ENCODE measurements at regions not wholly inside any gene's neighbourhood (a gene's known extent, or its start where the extent isn't known, plus 50 kb on each side); places are given as distances from the start of the nearest gene placed in this dataset.

DNA sequence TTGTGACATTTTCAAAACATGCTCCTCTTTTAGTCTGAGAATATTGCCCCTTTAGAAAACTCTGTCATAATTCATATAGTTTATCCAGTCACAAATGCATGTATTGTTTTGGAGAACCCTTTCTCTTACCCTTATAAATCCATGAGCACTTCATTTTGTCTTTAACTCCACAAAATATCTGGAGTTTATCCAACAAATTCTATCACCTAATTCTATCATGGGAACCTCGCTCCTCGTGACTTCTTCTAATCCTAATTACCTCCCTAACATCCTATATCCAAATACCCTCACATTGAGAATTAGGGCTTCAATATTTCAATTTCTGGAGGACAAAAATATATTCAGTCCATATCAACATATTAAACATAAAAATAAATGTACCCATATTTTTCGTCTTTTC lies 1565.9 kb downstream of the ARAP2 start:
- TF ChIP-seq EP300 (IDR thresholded peaks at IDR 0.05; ENCODE audit: borderline replicate concordance) (no peak), RAD21 (IDR thresholded peaks at IDR 0.05; ENCODE audit: low read depth) (no peak), FOXM1 (IDR thresholded peaks at IDR 0.05; ENCODE audit: borderline replicate concordance, low read depth) (no peak), NFIC (IDR thresholded peaks at IDR 0.05) (no peak), ZBTB7A (IDR thresholded peaks at IDR 0.05; ENCODE audit: low read depth) (no peak), TCF12 (IDR thresholded peaks at IDR 0.05; ENCODE audit: low read depth) (no peak), CREB1 (IDR thresholded peaks at IDR 0.05; ENCODE audit: low read depth) (no peak), EGR1 (IDR thresholded peaks at IDR 0.05) (no peak)
- TF ChIP-seq, protein P1, sequence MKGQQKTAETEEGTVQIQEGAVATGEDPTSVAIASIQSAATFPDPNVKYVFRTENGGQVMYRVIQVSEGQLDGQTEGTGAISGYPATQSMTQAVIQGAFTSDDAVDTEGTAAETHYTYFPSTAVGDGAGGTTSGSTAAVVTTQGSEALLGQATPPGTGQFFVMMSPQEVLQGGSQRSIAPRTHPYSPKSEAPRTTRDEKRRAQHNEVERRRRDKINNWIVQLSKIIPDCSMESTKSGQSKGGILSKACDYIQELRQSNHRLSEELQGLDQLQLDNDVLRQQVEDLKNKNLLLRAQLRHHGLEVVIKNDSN (IDR thresholded peaks at IDR 0.05), result no peak
- TF ChIP-seq, protein P2, sequence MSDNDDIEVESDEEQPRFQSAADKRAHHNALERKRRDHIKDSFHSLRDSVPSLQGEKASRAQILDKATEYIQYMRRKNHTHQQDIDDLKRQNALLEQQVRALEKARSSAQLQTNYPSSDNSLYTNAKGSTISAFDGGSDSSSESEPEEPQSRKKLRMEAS (IDR thresholded peaks at IDR 0.05), result no peak

- TF ChIP-seq CEBPB (IDR thresholded peaks at IDR 0.05), result peak; percentile 81
- TF ChIP-seq, protein P2 (IDR thresholded peaks at IDR 0.05), result no peak
Measured at GRCh38 chr4:34679228-34679627, 1565.1 kb downstream of the ARAP2 start.

- no peak for TF ChIP-seq ZBTB7A (IDR thresholded peaks at IDR 0.05; ENCODE audit: low read depth)
- TF ChIP-seq, protein P1 (IDR thresholded peaks at IDR 0.05), result no peak
- no peak for TF ChIP-seq FOXM1 (IDR thresholded peaks at IDR 0.05; ENCODE audit: borderline replicate concordance, low read depth)
- no peak for TF ChIP-seq NFIC (IDR thresholded peaks at IDR 0.05)
- TF ChIP-seq EGR1 (IDR thresholded peaks at IDR 0.05), result no peak
- TF ChIP-seq TAF1 (IDR thresholded peaks at IDR 0.05; ENCODE audit: low read depth), result no peak
- TF ChIP-seq, protein P2 (IDR thresholded peaks at IDR 0.05), result no peak
- no peak for TF ChIP-seq TCF12 (IDR thresholded peaks at IDR 0.05; ENCODE audit: low read depth)
- no peak for TF ChIP-seq YY1 (IDR thresholded peaks at IDR 0.05; ENCODE audit: low read depth)
- no peak for TF ChIP-seq CREB1 (IDR thresholded peaks at IDR 0.05; ENCODE audit: low read depth)
- TF ChIP-seq EP300 (IDR thresholded peaks at IDR 0.05; ENCODE audit: borderline replicate concordance), result no peak
- TF ChIP-seq, protein P3, sequence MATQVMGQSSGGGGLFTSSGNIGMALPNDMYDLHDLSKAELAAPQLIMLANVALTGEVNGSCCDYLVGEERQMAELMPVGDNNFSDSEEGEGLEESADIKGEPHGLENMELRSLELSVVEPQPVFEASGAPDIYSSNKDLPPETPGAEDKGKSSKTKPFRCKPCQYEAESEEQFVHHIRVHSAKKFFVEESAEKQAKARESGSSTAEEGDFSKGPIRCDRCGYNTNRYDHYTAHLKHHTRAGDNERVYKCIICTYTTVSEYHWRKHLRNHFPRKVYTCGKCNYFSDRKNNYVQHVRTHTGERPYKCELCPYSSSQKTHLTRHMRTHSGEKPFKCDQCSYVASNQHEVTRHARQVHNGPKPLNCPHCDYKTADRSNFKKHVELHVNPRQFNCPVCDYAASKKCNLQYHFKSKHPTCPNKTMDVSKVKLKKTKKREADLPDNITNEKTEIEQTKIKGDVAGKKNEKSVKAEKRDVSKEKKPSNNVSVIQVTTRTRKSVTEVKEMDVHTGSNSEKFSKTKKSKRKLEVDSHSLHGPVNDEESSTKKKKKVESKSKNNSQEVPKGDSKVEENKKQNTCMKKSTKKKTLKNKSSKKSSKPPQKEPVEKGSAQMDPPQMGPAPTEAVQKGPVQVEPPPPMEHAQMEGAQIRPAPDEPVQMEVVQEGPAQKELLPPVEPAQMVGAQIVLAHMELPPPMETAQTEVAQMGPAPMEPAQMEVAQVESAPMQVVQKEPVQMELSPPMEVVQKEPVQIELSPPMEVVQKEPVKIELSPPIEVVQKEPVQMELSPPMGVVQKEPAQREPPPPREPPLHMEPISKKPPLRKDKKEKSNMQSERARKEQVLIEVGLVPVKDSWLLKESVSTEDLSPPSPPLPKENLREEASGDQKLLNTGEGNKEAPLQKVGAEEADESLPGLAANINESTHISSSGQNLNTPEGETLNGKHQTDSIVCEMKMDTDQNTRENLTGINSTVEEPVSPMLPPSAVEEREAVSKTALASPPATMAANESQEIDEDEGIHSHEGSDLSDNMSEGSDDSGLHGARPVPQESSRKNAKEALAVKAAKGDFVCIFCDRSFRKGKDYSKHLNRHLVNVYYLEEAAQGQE (IDR thresholded peaks at IDR 0.05; ENCODE audit: low read depth), result no peak
- TF ChIP-seq CEBPB (IDR thresholded peaks at IDR 0.05), result no peak
- no peak for TF ChIP-seq RAD21 (IDR thresholded peaks at IDR 0.05; ENCODE audit: low read depth)
- no peak for TF ChIP-seq TEAD4 (IDR thresholded peaks at IDR 0.05)
Measured at GRCh38 chr4:34709564-34709963, 1534.8 kb downstream of the ARAP2 start.

GRCh38 chr4:34718576-34719245 lies 1525.6 kb downstream of the ARAP2 start:
- TF ChIP-seq NFIC (IDR thresholded peaks at IDR 0.05) (no peak), ZBTB7A (IDR thresholded peaks at IDR 0.05; ENCODE audit: low read depth) (no peak), RAD21 (IDR thresholded peaks at IDR 0.05; ENCODE audit: low read depth) (no peak), CEBPB (IDR thresholded peaks at IDR 0.05) (no peak), EP300 (IDR thresholded peaks at IDR 0.05; ENCODE audit: borderline replicate concordance) (no peak), TEAD4 (IDR thresholded peaks at IDR 0.05) (no peak), EGR1 (IDR thresholded peaks at IDR 0.05) (no peak), CREB1 (IDR thresholded peaks at IDR 0.05; ENCODE audit: low read depth) (no peak), TCF12 (IDR thresholded peaks at IDR 0.05; ENCODE audit: low read depth) (no peak), YY1 (IDR thresholded peaks at IDR 0.05; ENCODE audit: low read depth) (no peak), TAF1 (IDR thresholded peaks at IDR 0.05; ENCODE audit: low read depth) (no peak), FOXM1 (IDR thresholded peaks at IDR 0.05; ENCODE audit: borderline replicate concordance, low read depth) (no peak)
- TF ChIP-seq, protein P1 (IDR thresholded peaks at IDR 0.05), result no peak
- TF ChIP-seq, protein P2 (IDR thresholded peaks at IDR 0.05), result no peak
- TF ChIP-seq, protein P3 (IDR thresholded peaks at IDR 0.05; ENCODE audit: low read depth), result no peak

DNA sequence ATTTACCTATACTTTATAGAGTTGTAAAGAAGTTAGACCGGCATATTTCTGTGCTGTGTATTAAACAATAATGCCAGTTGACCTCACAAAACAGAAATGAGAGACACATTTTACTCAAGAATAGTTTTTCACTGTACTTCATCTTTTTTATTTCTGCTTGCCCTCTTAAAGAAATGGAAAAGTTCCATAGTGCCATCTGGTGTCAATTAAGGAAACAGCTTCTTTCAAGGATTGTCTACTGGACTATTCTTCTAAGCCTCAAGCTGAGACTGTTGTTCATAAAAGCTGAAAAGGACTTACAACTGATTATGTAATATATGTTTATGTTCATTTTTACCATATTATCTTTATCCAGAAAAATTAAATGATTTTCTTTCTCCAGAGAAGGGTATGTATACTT lies 1523.7 kb downstream of the ARAP2 start:
- TF ChIP-seq RAD21 (IDR thresholded peaks at IDR 0.05; ENCODE audit: low read depth), result peak; percentile 74
- TF ChIP-seq FOXM1 (IDR thresholded peaks at IDR 0.05; ENCODE audit: borderline replicate concordance, low read depth), result no peak
- TF ChIP-seq EP300 (IDR thresholded peaks at IDR 0.05; ENCODE audit: borderline replicate concordance), result no peak
